Endodermal cell (in vitro differentiated cells): ENCODE measurements at regions not wholly inside any gene's neighbourhood (a gene's known extent, or its start where the extent isn't known, plus 50 kb on each side); places are given as distances from the start of the nearest gene placed in this dataset.

Experiments
- DNase-seq: peaks from one replicate; pipeline ENCODE4 v3.0.0-alpha.2; 2017
- H3K27ac ChIP-seq: 2 replicates; pipeline ENCODE4 v1.5.1; 2013; ENCODE audit warnings: mild to moderate bottlenecking, low read depth, low read length, moderate library complexity
- H3K27me3 ChIP-seq: 2 replicates; pipeline ENCODE4 v1.6.1; 2013; ENCODE audit warnings: mild to moderate bottlenecking, low read length, moderate library complexity; ENCODE audit not compliant: insufficient read depth, control insufficient read depth, poor library complexity, severe bottlenecking
- H3K36me3 ChIP-seq: 2 replicates; pipeline ENCODE4 v1.7.0; 2013; ENCODE audit warnings: mild to moderate bottlenecking, low read length, moderate library complexity; ENCODE audit not compliant: control insufficient read depth, insufficient read depth
- H3K4me1 ChIP-seq: one replicate; pipeline ENCODE4 v1.7.0; 2013; ENCODE audit warnings: low read length; ENCODE audit not compliant: control insufficient read depth, insufficient read depth
- H3K4me3 ChIP-seq: 2 replicates; pipeline ENCODE4 v1.5.1; 2013; ENCODE audit warnings: mild to moderate bottlenecking, low read length, moderate library complexity
- H3K9ac ChIP-seq: 2 replicates; pipeline ENCODE4 v1.6.1; 2013; ENCODE audit warnings: mild to moderate bottlenecking, low read length, moderate library complexity; ENCODE audit not compliant: poor library complexity, severe bottlenecking; ENCODE audit errors: extremely low read depth
- H3K9me3 ChIP-seq: 2 replicates; pipeline ENCODE4 v1.6.1; 2013; ENCODE audit warnings: mild to moderate bottlenecking, low read length, moderate library complexity; ENCODE audit not compliant: control insufficient read depth
- H3K27ac Mint-ChIP-seq: 2 replicates; pipeline ENCODE4 v1.8.0; 2020; ENCODE audit warnings: mixed read lengths
- H3K27me3 Mint-ChIP-seq: 2 replicates; pipeline ENCODE4 v1.8.0; 2021; ENCODE audit warnings: mild to moderate bottlenecking, mixed read lengths; ENCODE audit not compliant: insufficient read depth
- H3K36me3 Mint-ChIP-seq: 2 replicates; pipeline ENCODE4 v1.8.0; 2020; ENCODE audit warnings: low read depth, mixed read lengths
- H3K4me1 Mint-ChIP-seq: 2 replicates; pipeline ENCODE4 v1.8.0; 2020; ENCODE audit warnings: mixed read lengths
- H3K4me3 Mint-ChIP-seq: 2 replicates; pipeline ENCODE4 v1.8.0; 2020; ENCODE audit warnings: mild to moderate bottlenecking, moderate library complexity, mixed read lengths
- H3K9me3 Mint-ChIP-seq: 2 replicates; pipeline ENCODE4 v1.8.0; 2020; ENCODE audit warnings: mild to moderate bottlenecking, mixed read lengths
- CTCF ChIP-seq: fragments of 200-600 bp; sonication (generic); conservative IDR thresholded peaks from 2 replicates; pipeline ENCODE4 v1.5.0; 2021; ENCODE audit warnings: antibody characterized with exemption, mild to moderate bottlenecking
- WGBS, 2 experiments: methylation state at CpG; one replicate each; pipeline versions ENCODE4 v1.1.5 to v1.1.7; 2013; ENCODE audit warnings: missing lambda C conversion rate in 2 of 2, mixed read lengths in 1 of 2; ENCODE audit not compliant: insufficient coverage in 1 of 2, insufficient read length in 1 of 2; 5-methylcytosine and 5-hydroxymethylcytosine counted together

GRCh38 chr14:35221462-35221861 is 70.7 kb upstream of the PSMA6 start:
- H3K4me3 ChIP-seq: no peak overlapping the region
- Mint-ChIP-seq H3K36me3 (peaks cover 8% of the 10 kb centered on the region), H3K4me3 (no peak overlapping the region), H3K9me3 (no peaks in the 10 kb centered on the region), H3K27ac (no peak overlapping the region), H3K27me3 (no peaks in the 10 kb centered on the region), H3K4me1 (no peaks in the 10 kb centered on the region)
- H3K27ac ChIP-seq: no peak overlapping the region
- TF ChIP-seq CTCF: no peak
- H3K36me3 ChIP-seq: peaks cover 12% of the 10 kb centered on the region
- H3K27me3 ChIP-seq: no peaks in the 10 kb centered on the region
- no peaks in the 10 kb centered on the region for H3K9me3 ChIP-seq
- no peaks in the 10 kb centered on the region for H3K4me1 ChIP-seq
- H3K9ac ChIP-seq: no peak overlapping the region
- 81 to 92% methylated on average over 3 of the region's 3 CpGs for WGBS, 2 experiments
- DNase-seq: no peak

- Mint-ChIP-seq H3K4me1 (no peaks in the 10 kb centered on the region), H3K9me3 (no peaks in the 10 kb centered on the region), H3K27me3 (no peaks in the 10 kb centered on the region), H3K27ac (no peak overlapping the region), H3K4me3 (no peak overlapping the region), H3K36me3 (peaks cover 8% of the 10 kb centered on the region)
- Histone ChIP-seq H3K9me3 (no peaks in the 10 kb centered on the region), H3K27ac (no peak overlapping the region), H3K36me3 (peaks cover 12% of the 10 kb centered on the region), H3K4me1 (no peaks in the 10 kb centered on the region), H3K4me3 (no peak overlapping the region), H3K9ac (no peak overlapping the region), H3K27me3 (no peaks in the 10 kb centered on the region)
- TF ChIP-seq CTCF: no peak
- no peak for DNase-seq
- 86 to 92% methylated on average over 1 to 2 of the region's 2 CpGs for WGBS, 2 experiments
Observed at GRCh38 chr14:35222324-35222723, 69.9 kb upstream of the PSMA6 start.

- Mint-ChIP-seq H3K9me3 (no peaks in the 10 kb centered on the region), H3K4me3 (no peak overlapping the region), H3K27me3 (no peaks in the 10 kb centered on the region), H3K4me1 (no peaks in the 10 kb centered on the region), H3K27ac (no peak overlapping the region), H3K36me3 (peaks cover 10% of the 10 kb centered on the region)
- no peak overlapping the region for H3K4me3 ChIP-seq
- no peak for TF ChIP-seq CTCF
- peaks cover 12% of the 10 kb centered on the region for H3K36me3 ChIP-seq
- DNase-seq: no peak
- H3K4me1 ChIP-seq: no peaks in the 10 kb centered on the region
- H3K9me3 ChIP-seq: no peaks in the 10 kb centered on the region
- H3K9ac ChIP-seq: no peak overlapping the region
- WGBS, 2 experiments: 98% methylated on average over 3 of the region's 5 CpGs; no CpG with 5 or more reads in 1 of the 2 experiments
- H3K27me3 ChIP-seq: no peaks in the 10 kb centered on the region
- no peak overlapping the region for H3K27ac ChIP-seq
Observed at GRCh38 chr14:35222872-35223466, 69.2 kb upstream of the PSMA6 start.
